Esophagus muscularis mucosa (tissue), 4 donors: ENCODE measurements at regions not wholly inside any gene's neighbourhood (a gene's known extent, or its start where the extent isn't known, plus 50 kb on each side); places are given as distances from the start of the nearest gene placed in this dataset.

Experiments used
- DNase-seq: peaks from one replicate; pipeline ENCODE4 v3.0.0-alpha.2; 2017; ENCODE audit errors: extremely low spot score
- H3K27ac ChIP-seq, 4 donors: fragments of 200-600 bp; sonication (generic); replicated peaks in 1 of 4; 1 replicate in 3 of 4; 2 replicates in 1 of 4; pipeline ENCODE4 v1.5.1; 2016 to 2019; ENCODE audit warnings: mild to moderate bottlenecking in 1 of 4
- H3K27me3 ChIP-seq, 4 donors: fragments of 200-600 bp; sonication (generic); one replicate each; pipeline versions ENCODE4 v1.5.1 to v1.6.0; 2016 to 2019
- H3K36me3 ChIP-seq, 4 donors: fragments of 200-600 bp; sonication (generic); one replicate each; pipeline ENCODE4 v1.5.1; 2016 to 2019
- H3K4me1 ChIP-seq, 4 donors: fragments of 200-600 bp; sonication (generic); one replicate each; pipeline ENCODE4 v1.5.1; 2016 to 2019
- H3K4me3 ChIP-seq, 4 donors: fragments of 200-600 bp; sonication (generic); 1 replicate in 2 of 4; 2 replicates in 2 of 4; pipeline ENCODE4 v1.5.1; 2016 to 2019; ENCODE audit warnings: mild to moderate bottlenecking in 4 of 4, moderate library complexity in 1 of 4
- H3K9me3 ChIP-seq, 4 donors: fragments of 200-600 bp; sonication (generic); 1 replicate in 3 of 4; 2 replicates in 1 of 4; pipeline ENCODE4 v1.5.1; 2016 to 2019
- EP300 ChIP-seq: sonication (generic); formaldehyde crosslinking; IDR thresholded peaks from one replicate; pipeline ENCODE4 v1.6.1; 2017; ENCODE audit warnings: antibody characterized with exemption
- POLR2A ChIP-seq: fragments of 450-650 bp; IDR thresholded peaks from one replicate; pipeline ENCODE4 v1.6.1; 2017; ENCODE audit warnings: antibody characterized with exemption, moderate library complexity, mild to moderate bottlenecking, low read depth
- POLR2AphosphoS5 ChIP-seq, 2 donors: sonication (generic); formaldehyde crosslinking; IDR thresholded peaks; one replicate each; pipeline ENCODE4 v1.6.1; 2017; ENCODE audit warnings: antibody characterized with exemption in 2 of 2
- WGBS: methylation state at CpG from one replicate; pipeline ENCODE4 v1.1.5; 2018; 5-methylcytosine and 5-hydroxymethylcytosine counted together
- intact Hi-C: fragments of 100-400 bp; cut with DNase I; formaldehyde crosslinking; loops from one replicate; pipeline ENCODE4 v1.15.1; 2023
- TF ChIP-seq, protein P1 (sequence below), 3 experiments: fragments of 200-600 bp in 2 of 3; fragments of 450-650 bp in 1 of 3; sonication (generic) in 2 of 3; IDR thresholded peaks; one replicate each; pipeline ENCODE4 v1.5.1; 2017 to 2019; ENCODE audit warnings: antibody characterized with exemption in 3 of 3, mild to moderate bottlenecking in 2 of 3, moderate library complexity in 1 of 3

DNA sequence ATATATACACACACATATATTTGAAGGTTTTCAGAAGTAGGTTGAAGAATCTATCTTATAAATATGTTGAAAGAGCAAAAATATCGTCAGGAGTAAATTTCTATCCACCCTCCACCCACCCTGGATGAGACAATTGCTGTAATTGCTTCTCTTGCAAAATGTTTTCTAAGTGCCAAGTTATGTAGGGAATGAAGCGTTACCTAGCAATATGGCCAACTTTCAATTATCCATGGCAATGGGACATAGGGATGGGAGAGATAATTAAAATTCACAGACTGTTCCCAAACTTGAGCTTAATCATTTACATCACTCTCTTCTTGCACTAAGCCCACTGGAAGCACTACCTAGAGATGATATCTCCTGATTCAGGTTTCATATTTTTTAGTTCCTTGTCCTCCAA, 806.2 kb upstream of the RAG2 start:
- Histone ChIP-seq H3K4me3 (no peak overlapping the region), H3K27me3 (no peaks in the 10 kb centered on the region), H3K27ac (no peak overlapping the region), H3K9me3 (no peaks in the 10 kb centered on the region), H3K4me1 (no peaks in the 10 kb centered on the region), H3K36me3 (no peaks in the 10 kb centered on the region)
- TF ChIP-seq, protein P1, sequence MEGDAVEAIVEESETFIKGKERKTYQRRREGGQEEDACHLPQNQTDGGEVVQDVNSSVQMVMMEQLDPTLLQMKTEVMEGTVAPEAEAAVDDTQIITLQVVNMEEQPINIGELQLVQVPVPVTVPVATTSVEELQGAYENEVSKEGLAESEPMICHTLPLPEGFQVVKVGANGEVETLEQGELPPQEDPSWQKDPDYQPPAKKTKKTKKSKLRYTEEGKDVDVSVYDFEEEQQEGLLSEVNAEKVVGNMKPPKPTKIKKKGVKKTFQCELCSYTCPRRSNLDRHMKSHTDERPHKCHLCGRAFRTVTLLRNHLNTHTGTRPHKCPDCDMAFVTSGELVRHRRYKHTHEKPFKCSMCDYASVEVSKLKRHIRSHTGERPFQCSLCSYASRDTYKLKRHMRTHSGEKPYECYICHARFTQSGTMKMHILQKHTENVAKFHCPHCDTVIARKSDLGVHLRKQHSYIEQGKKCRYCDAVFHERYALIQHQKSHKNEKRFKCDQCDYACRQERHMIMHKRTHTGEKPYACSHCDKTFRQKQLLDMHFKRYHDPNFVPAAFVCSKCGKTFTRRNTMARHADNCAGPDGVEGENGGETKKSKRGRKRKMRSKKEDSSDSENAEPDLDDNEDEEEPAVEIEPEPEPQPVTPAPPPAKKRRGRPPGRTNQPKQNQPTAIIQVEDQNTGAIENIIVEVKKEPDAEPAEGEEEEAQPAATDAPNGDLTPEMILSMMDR (IDR thresholded peaks at IDR 0.05): no peak
- intact Hi-C loops: no loop called here
- DNase-seq: no peak
- 71% methylated on average over 2 of the region's 2 CpGs for WGBS

DNA sequence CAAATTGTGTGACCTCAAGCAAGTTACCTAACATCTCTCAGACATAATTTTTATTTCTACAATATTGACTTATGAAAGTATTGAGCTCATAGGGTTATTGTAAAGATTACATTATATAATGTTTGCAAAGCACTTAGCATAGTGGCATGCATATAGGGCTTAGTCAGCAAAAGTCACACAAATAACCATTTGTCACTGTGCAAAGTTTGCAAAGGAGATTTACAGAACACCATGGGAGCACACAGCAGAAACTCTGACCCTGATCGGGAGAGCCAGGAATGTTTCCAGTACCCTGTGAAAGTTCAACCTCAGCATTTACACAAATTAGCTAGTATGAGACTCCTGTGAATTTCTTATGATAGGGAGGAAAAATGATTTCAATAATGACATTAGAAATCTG, 804.6 kb upstream of the RAG2 start:
- H3K4me3 ChIP-seq: no peak overlapping the region
- TF ChIP-seq POLR2AphosphoS5 (IDR thresholded peaks at IDR 0.05) (no peak), POLR2A (no peak), EP300 (no peak)
- TF ChIP-seq, protein P1 (IDR thresholded peaks at IDR 0.05): no peak
- H3K36me3 ChIP-seq: no peaks in the 10 kb centered on the region
- no peaks in the 10 kb centered on the region for H3K9me3 ChIP-seq
- WGBS: 71% methylated on average over 1 of the region's 1 CpG
- DNase-seq: no peak
- no peak overlapping the region for H3K27ac ChIP-seq
- intact Hi-C loops: no loop called here
- no peaks in the 10 kb centered on the region for H3K4me1 ChIP-seq
- no peaks in the 10 kb centered on the region for H3K27me3 ChIP-seq

DNA sequence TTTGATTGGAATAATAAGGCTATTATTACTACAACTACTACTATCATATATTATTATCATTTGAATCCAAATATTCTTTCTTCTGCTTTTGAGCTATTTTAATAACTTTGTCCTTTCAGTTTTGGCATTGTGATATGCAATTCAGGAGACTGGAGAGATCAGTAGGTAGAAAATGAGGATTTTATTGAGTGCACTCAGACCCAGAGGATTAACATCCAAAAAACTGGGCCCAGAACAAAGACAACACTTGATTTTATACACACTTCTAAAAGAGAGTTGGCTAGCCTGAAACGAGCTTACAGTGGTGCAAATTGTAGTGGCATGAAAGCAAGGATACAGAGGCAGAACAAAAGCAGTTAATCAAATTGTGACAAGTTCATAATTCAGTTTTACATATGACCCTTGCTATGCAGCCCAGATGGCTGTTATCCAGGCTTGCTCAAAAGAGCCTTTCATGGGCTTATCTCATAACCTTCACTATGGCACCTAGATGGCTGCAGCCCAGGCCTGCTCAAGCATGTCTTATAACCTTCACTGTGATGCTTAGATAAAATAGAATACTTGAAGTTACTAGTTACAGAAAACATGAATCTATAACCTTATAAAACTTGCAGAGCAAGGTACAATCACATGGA, 796.3 kb upstream of the RAG2 start:
- no peaks in the 10 kb centered on the region for H3K27me3 ChIP-seq
- no peak overlapping the region for H3K27ac ChIP-seq
- H3K9me3 ChIP-seq: peaks cover 0 to 10% (median 8%) of the 10 kb centered on the region in 4 donors
- H3K4me3 ChIP-seq: no peak overlapping the region
- 38% methylated on average over 1 of the region's 1 CpG for WGBS
- TF ChIP-seq POLR2A: no peak
- TF ChIP-seq, protein P1 (IDR thresholded peaks at IDR 0.05): no peak
- TF ChIP-seq EP300: no peak
- TF ChIP-seq POLR2AphosphoS5 (IDR thresholded peaks at IDR 0.05): no peak
- DNase-seq: no peak
- intact Hi-C loops: no loop called here
- no peaks in the 10 kb centered on the region for H3K4me1 ChIP-seq
- H3K36me3 ChIP-seq: no peaks in the 10 kb centered on the region

DNA sequence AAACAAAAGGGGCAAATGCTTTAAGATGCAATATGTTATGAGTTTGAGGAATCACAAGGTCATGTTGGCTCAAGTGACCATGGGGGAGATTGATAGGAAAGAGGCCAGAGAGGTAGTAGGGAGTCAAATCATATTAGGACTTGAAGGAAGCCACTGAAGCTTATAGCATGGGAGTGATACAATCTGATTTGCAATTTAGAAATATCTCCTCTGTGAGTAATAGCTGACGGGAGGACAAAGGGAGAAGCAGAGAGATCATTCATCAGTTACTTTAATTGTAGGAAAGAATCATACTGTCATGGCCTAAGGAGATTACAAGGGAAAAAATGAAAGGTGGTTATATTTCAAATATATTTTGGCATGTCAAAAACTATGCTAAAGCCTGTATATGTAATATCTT, 793.6 kb upstream of the RAG2 start:
- no peaks in the 10 kb centered on the region for H3K4me1 ChIP-seq
- peaks cover 0 to 10% (median 8%) of the 10 kb centered on the region in 4 donors for H3K9me3 ChIP-seq
- WGBS: 85% methylated on average over 1 of the region's 1 CpG
- H3K4me3 ChIP-seq: no peak overlapping the region
- H3K27me3 ChIP-seq: no peaks in the 10 kb centered on the region
- H3K36me3 ChIP-seq: no peaks in the 10 kb centered on the region
- intact Hi-C loops: no loop called here
- DNase-seq: no peak
- H3K27ac ChIP-seq: no peak overlapping the region
- TF ChIP-seq POLR2AphosphoS5 (IDR thresholded peaks at IDR 0.05): no peak
- TF ChIP-seq, protein P1 (IDR thresholded peaks at IDR 0.05): no peak
- no peak for TF ChIP-seq EP300
- TF ChIP-seq POLR2A: no peak

DNA sequence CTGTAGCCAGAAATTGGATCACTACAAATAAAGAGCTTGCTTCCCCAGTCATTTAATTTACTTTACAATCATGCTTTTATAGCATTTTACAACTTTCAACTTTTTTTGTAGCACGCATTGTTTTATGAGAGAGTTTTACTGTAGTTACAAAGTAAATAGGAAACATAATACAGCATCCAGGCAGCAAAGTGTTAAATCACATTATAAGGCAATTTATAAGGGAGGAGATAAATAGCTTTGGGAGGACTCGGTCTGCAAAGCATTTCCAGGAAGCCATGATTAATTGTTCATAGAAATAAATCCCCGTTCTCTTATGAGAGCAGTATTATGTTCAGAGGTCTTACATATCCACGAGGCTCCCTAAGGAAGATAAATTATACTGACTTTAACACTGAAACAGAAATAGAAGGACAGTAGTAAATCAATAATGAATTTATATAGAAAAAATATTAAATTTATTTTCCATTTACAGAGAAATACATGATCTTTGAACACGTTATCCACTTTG, 792.6 kb upstream of the RAG2 start:
- 50% methylated on average over 5 of the region's 5 CpGs for WGBS
- no peak for DNase-seq
- Histone ChIP-seq H3K4me3 (no peak overlapping the region), H3K4me1 (no peaks in the 10 kb centered on the region), H3K27me3 (no peaks in the 10 kb centered on the region), H3K27ac (no peak overlapping the region), H3K9me3 (peaks cover 0 to 10% (median 8%) of the 10 kb centered on the region in 4 donors), H3K36me3 (no peaks in the 10 kb centered on the region)
- intact Hi-C loops: no loop called here
- TF ChIP-seq EP300 (no peak), POLR2A (no peak), POLR2AphosphoS5 (IDR thresholded peaks at IDR 0.05) (no peak)
- TF ChIP-seq, protein P1 (IDR thresholded peaks at IDR 0.05): no peak
